HPDE6-E6E7 (cell line): ENCODE measurements at regions not wholly inside any gene's neighbourhood (a gene's known extent, or its start where the extent isn't known, plus 50 kb on each side); places are given as distances from the start of the nearest gene placed in this dataset.
"Not testable (repeated sequence)": the region's sequence is repeated elsewhere in the genome, so short reads cannot be mapped to it uniquely, and the experiment has no call there.

Experiments
- DNase-seq: peaks from one replicate; pipeline ENCODE4 v3.0.0; 2011; ENCODE audit warnings: missing footprints; ENCODE audit errors: extremely low spot score

DNA sequence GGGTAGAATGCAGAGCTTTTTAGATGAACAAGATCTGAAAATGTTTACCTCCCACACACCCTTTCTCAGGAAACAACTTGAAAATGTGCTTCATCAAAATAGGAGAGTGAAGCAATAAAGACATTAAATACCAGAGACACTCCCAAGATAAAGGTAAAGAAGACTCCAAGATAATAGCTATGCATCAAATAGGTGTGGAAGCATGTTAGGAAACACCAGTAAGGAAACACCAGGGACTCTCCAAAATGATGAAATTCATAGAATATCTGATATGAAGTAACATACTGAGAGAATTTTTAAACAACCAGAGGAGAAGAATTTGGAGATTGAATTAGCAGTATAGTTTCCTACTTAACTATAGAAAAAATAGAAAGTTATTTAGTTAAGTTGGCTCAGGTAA is 57.0 kb downstream of the OR10A6 start:
- no peak for DNase-seq

DNA sequence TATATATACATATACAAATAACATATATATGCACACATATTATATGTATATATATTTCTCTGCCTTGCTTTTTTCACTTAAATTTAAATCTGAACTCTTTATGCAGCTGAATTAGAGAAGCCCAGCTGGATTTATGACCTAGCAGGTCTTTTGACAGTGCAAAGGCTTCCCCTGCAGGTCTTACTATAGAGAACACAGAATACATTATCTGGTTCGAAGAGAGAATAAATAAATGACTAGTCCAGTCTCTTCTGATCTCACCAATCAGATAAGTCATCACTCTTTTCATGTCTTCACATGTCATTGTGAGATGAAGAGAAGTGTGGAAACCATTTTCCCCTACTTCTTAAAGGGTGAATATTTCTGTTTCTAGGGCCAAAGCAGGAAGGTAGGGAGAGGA is 58.2 kb downstream of the OR10A6 start:
- no peak for DNase-seq

DNA sequence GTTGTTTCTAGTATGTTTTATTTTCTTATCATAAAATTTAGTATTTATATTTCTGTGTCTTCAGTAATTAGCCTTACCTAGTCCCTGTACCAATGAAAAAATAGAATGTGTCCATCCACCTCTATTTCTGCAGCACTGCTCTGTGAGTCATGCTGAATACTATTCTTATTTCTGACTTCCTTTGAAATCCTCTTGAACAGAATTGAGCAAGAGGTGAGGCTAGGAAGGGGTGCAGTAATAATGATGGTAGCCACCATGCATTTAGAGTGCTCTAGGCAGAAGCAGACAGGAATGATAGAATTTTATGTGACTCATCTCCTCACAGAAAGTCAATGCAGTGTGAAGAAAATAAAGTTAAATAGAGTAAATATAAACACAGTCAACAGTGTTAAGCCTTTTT is 60.0 kb downstream of the OR10A6 start:
- DNase-seq, result peak; percentile 28

DNA sequence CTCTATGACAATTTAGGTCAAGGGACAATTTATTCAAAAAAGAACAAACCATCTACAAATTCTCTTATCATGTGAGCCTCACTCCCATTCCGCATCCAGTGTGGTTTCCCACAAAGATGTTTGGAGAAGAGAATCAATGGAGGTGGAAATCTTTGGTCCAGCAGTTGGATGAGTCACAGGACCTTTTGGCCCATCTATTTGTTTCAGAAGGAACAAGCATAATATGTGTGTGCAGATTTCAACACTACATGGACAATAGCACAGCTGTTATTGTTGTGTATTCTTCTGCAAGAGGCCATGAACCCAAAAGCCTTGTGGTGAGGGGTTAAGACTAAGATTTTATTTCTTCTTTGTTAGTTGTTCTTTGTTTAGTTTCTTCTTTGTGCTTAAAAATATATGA is 61.6 kb downstream of the OR10A6 start:
- no peak for DNase-seq

DNA sequence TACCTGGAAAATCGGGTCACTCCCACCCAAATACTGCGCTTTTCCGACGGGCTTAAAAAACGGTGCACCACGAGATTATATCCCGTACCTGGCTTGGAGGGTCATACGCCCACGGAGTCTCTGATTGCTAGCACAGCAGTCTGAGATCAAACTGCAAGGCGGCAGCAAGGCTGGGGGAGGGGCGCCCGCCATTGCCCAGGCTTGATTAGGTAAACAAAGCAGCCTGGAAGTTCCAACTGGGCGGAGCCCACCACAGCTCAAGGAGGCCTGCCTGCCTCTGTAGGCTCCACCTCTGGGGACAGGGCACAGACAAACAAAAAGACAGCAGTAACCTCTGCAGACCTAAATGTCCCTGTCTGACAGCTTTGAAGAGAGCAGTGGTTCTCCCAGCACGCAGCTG is 64.5 kb upstream of the OR5P2 start:
- DNase-seq, result not testable (repeated sequence)

DNA sequence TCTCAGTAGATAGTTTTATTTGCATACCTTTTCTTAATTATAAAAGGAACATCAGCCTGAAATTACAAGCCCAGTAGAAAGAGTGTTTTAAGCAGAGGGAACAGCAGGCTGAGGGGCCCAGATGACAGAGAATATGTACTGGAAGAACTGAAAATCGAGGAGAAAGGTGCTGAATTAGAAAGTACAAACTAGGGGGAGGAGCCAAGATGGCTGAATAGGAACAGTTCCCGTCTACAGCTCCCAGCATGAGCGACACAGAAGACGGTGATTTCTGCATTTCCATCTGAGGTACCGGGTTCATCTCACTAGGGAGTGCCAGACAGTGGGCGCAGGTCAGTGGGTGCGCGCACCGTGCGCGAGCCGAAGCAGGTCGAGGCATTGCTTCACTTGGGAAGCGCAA is 64.1 kb upstream of the OR5P2 start:
- DNase-seq, result not testable (repeated sequence)

DNA sequence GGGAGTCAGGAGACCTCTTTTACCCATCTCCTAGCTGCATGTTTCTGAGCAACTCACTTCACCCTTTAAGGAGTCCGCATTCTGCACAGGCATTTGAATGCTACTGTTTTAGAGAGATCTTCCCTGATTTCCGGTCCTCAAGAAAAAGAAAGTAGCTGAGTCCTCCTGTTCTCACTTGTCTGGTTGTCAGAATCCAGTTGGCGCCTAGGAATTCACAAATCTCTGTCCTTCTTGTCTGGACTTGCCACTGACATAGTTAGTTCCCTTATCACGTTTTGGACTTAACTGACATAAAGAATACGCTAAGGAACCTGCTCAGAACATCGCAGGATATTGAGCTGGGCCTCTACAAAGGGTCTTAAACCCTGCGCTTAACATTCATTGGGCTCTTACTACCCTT is 61.3 kb upstream of the OR5P2 start:
- DNase-seq, result peak; percentile 51

DNA sequence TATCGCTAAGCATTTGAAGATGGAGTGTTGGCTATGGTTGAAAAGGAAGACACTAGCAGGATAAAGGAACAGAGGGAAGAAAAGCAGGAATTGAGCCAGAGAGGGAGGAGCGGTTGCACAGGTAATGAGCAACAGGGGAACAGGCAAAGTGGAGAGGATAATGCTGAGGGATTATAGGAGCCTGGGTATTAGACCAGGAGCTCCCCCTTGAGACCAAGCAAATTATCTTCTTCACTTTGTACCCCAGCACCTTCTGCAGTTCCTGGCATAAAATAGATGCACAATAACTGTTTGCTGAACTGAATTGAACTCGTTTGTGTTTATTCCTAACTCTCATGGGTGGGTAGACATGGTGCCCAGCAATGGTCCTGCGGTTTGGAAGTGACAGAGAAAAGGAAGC is 54.6 kb upstream of the OR5P2 start:
- no peak for DNase-seq

DNA sequence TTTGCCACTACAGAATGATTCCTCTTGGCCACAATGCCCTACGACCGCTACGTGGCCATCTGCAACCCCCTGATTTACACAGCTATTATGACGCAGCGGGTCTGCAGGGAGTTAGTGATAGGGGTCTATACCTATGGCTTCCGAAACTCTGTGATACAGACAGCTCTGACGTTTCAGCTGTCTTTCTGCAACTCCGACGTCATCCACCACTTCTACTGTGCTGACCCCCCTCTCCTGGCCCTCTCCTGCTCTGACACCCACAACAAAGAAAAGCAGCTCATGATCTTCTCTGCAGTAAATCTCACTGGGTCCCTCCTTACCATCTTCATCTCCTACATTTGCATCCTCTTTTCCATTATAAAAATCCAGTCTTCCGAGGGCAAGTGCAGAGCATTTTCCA is 52.3 kb upstream of the OR5P2 start:
- no peak for DNase-seq
